ENCODE measurements at regions not wholly inside any gene's neighbourhood (a gene's known extent, or its start where the extent isn't known, plus 50 kb on each side); places are given as distances from the start of the nearest gene placed in this dataset.

DNA sequence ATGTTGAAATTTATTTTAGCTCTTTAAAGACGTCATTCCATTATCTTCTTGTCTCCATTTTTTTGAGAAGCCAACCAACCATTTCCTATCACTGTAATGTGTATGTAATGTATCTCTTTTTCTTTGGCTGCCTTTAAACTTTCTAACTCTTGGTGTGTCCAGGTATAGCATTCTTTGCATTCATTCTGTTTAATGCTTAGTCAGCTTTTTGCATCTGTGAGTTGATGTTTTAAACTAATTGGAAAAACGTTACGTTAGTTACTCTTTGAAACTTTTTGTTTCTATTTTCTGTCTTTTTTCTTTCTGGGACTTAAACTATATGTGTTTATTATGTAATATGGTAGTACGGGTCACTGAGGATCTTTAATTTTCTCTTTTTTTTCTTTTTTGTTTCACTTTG, 77.4 kb upstream of the PPP1R9A start:
- no peak overlapping the region for H3K27ac ChIP-seq (ENCODE audit: low read depth, low read length, poor library complexity, severe bottlenecking)
- H3K4me3 ChIP-seq (ENCODE audit: low read depth, low read length, poor library complexity, severe bottlenecking) = no peak overlapping the region
- H3K79me2 ChIP-seq (ENCODE audit: insufficient read depth, low read depth, low read length) = no peaks in the 10 kb centered on the region
- BruUV-seq (replicated peaks) = no TSS peak
- ChIA-PET POLR2A (no interaction called here), CTCF (ENCODE audit: unreplicated experiment) (no interaction called here)
- no peaks in the 10 kb centered on the region for H4K20me1 ChIP-seq (ENCODE audit: insufficient read depth, low read length)
- no peak overlapping the region for H3K4me2 ChIP-seq (ENCODE audit: low read length)
- H3K9me3 ChIP-seq (ENCODE audit: low read length) = no peaks in the 10 kb centered on the region
- H3K9me2 ChIP-seq (ENCODE audit: insufficient read depth, low read length) = no peaks in the 10 kb centered on the region
- H2AFZ ChIP-seq (ENCODE audit: low read length) = no peak overlapping the region
- H3K36me3 ChIP-seq (ENCODE audit: insufficient read depth, low read length) = no peaks in the 10 kb centered on the region
- intact Hi-C loops (cut with micrococcal nuclease; ENCODE audit: unreplicated experiment) = no loop called here
- DNase-seq (ENCODE audit: low spot score) = no peak
- no peaks in the 10 kb centered on the region for H3K4me1 ChIP-seq (ENCODE audit: insufficient read depth, low read length, poor library complexity, severe bottlenecking)
- TF ChIP-seq, protein P1, sequence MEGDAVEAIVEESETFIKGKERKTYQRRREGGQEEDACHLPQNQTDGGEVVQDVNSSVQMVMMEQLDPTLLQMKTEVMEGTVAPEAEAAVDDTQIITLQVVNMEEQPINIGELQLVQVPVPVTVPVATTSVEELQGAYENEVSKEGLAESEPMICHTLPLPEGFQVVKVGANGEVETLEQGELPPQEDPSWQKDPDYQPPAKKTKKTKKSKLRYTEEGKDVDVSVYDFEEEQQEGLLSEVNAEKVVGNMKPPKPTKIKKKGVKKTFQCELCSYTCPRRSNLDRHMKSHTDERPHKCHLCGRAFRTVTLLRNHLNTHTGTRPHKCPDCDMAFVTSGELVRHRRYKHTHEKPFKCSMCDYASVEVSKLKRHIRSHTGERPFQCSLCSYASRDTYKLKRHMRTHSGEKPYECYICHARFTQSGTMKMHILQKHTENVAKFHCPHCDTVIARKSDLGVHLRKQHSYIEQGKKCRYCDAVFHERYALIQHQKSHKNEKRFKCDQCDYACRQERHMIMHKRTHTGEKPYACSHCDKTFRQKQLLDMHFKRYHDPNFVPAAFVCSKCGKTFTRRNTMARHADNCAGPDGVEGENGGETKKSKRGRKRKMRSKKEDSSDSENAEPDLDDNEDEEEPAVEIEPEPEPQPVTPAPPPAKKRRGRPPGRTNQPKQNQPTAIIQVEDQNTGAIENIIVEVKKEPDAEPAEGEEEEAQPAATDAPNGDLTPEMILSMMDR (conservative IDR thresholded peaks at IDR 0.05; ENCODE audit: low read length) = no peak
- no peak for TF ChIP-seq EZH2phosphoT487 (IDR thresholded peaks at IDR 0.05; ENCODE audit: borderline replicate concordance, low read depth, low read length)

DNA sequence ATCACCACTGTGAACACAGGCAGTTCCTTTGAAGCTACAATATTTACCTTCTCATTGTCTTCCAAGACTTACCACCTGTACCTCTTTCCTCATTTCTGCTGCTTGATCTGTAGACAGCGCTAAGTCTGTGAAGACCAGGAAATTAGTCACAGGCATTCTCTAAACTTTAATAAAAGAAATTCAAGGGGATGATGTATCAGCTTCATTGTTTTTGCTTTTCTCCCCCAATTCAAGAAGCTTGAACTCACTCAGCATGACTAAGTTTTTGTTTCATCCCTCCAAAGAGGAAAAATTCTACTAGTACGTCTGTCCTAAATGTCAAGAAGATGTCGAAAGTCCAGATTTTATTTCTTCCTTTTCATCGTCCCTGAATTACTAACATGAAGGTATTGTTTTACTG, 75.3 kb upstream of the PPP1R9A start:
- ChIA-PET POLR2A (interaction anchor here (0.7 kb wide), 1 partner anchor 1559 kb away, joined by 4 read pairs; no protein-coding TSS in a partner anchor), CTCF (ENCODE audit: unreplicated experiment) (no interaction called here)
- Histone ChIP-seq H3K27ac (ENCODE audit: low read depth, low read length, poor library complexity, severe bottlenecking) (no peak overlapping the region), H3K36me3 (ENCODE audit: insufficient read depth, low read length) (no peaks in the 10 kb centered on the region), H3K4me2 (ENCODE audit: low read length) (no peak overlapping the region), H3K4me3 (ENCODE audit: low read depth, low read length, poor library complexity, severe bottlenecking) (no peak overlapping the region), H3K9me2 (ENCODE audit: insufficient read depth, low read length) (no peaks in the 10 kb centered on the region), H3K79me2 (ENCODE audit: insufficient read depth, low read depth, low read length) (no peaks in the 10 kb centered on the region), H3K9me3 (ENCODE audit: low read length) (no peaks in the 10 kb centered on the region), H3K4me1 (ENCODE audit: insufficient read depth, low read length, poor library complexity, severe bottlenecking) (no peaks in the 10 kb centered on the region), H4K20me1 (ENCODE audit: insufficient read depth, low read length) (no peaks in the 10 kb centered on the region), H2AFZ (ENCODE audit: low read length) (no peak overlapping the region)
- intact Hi-C loops (cut with micrococcal nuclease; ENCODE audit: unreplicated experiment) = no loop called here
- no TSS peak for BruUV-seq (replicated peaks)
- TF ChIP-seq EZH2phosphoT487 (IDR thresholded peaks at IDR 0.05; ENCODE audit: borderline replicate concordance, low read depth, low read length) = no peak
- TF ChIP-seq, protein P1 (conservative IDR thresholded peaks at IDR 0.05; ENCODE audit: low read length) = no peak
- no peak for DNase-seq (ENCODE audit: low spot score)

DNA sequence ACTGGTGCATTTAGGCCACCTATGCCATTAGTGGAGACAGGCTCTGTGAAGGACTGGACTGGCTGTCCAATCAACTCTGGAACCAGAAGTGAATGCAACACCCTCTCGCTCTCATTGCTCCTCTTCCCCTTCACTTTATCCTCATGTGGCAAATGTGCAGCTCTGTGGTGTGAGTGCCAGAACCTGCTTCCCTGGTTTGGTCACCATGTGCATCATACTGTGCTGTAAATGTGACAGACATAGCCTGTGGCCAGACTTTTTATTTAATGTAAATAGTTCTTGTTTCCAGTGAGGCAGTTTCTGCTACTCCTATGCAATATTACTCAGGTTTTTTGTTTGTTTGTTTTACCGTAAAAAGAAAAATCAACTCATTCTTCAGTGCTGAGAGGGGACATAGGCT, 73.0 kb upstream of the PPP1R9A start:
- ChIA-PET POLR2A (no interaction called here), CTCF (ENCODE audit: unreplicated experiment) (no interaction called here)
- H3K4me2 ChIP-seq (ENCODE audit: low read length) = no peak overlapping the region
- H3K27ac ChIP-seq (ENCODE audit: low read depth, low read length, poor library complexity, severe bottlenecking) = no peak overlapping the region
- H2AFZ ChIP-seq (ENCODE audit: low read length) = no peak overlapping the region
- H4K20me1 ChIP-seq (ENCODE audit: insufficient read depth, low read length) = no peaks in the 10 kb centered on the region
- DNase-seq (ENCODE audit: low spot score) = no peak
- H3K4me3 ChIP-seq (ENCODE audit: low read depth, low read length, poor library complexity, severe bottlenecking) = no peak overlapping the region
- no TSS peak for BruUV-seq (replicated peaks)
- H3K4me1 ChIP-seq (ENCODE audit: insufficient read depth, low read length, poor library complexity, severe bottlenecking) = no peaks in the 10 kb centered on the region
- H3K79me2 ChIP-seq (ENCODE audit: insufficient read depth, low read depth, low read length) = no peaks in the 10 kb centered on the region
- no peaks in the 10 kb centered on the region for H3K9me2 ChIP-seq (ENCODE audit: insufficient read depth, low read length)
- intact Hi-C loops (cut with micrococcal nuclease; ENCODE audit: unreplicated experiment) = no loop called here
- H3K36me3 ChIP-seq (ENCODE audit: insufficient read depth, low read length) = no peaks in the 10 kb centered on the region
- no peak for TF ChIP-seq EZH2phosphoT487 (IDR thresholded peaks at IDR 0.05; ENCODE audit: borderline replicate concordance, low read depth, low read length)
- TF ChIP-seq, protein P1 (conservative IDR thresholded peaks at IDR 0.05; ENCODE audit: low read length) = no peak
- 0 out of 2 replicates have a peak, but pooled peaks cover 4% of the 10 kb centered on the region for H3K9me3 ChIP-seq (ENCODE audit: low read length)
